ENCODE measurements at regions not wholly inside any gene's neighbourhood (a gene's known extent, or its start where the extent isn't known, plus 50 kb on each side); places are given as distances from the start of the nearest gene placed in this dataset.

DNA sequence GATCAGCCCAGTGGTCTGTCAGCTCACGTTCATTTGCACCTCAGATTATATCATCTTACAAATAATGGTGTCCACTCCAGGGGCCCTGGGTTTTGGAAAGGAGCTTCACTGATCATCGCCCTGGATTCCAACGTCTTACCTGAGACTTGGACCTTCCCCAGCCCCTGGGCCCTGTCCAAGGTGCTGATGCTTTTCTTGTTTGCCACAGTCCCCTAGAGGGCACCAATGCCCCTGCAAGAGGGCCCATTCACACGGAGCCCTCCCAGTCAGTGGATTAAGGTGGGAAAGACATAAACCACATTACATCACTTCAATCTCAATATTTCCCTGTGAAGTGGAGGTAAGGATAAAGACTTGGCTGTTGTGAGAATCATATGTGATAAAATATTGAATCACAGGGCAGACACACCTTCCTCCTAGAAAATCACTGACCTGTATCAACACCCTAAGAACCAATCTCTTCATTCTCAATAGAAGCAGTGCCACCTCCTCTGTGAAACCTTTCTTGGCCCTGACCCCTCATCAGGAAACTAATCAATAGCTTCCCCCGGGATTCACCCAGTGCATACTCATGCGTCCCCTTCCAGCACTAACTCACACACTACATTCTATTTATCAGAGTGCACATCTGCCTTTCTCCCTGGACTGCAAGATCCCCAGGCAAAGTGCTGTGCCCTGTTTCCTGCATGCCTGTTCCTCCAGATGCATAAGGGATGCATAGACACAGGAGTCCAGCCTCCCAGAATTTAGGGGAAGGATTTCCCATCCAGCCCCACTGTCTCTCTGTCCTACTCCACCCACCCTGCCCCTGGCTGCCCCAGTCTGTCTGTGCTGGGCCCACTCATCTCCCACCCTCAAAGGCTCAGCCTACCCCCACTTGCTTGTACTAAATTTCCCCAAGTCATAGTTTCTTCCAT lies 167.0 kb downstream of the BUD13 start (continued):
- TF ChIP-seq MXD3 (CRISPR knock-in tag; IDR thresholded peaks at IDR 0.05) (peak; percentile 68; the same call in 1 of the 2 replicates), ZNF780A (CRISPR knock-in tag; IDR thresholded peaks at IDR 0.05) (peak; percentile 65; the same call in 1 of the 2 replicates), HOXA9 (CRISPR knock-in tag; IDR thresholded peaks at IDR 0.05; ENCODE audit: borderline replicate concordance) (peak; percentile 74; the same call in 1 of the 2 replicates), HIC2 (CRISPR knock-in tag; IDR thresholded peaks at IDR 0.05; ENCODE audit: low read depth) (no peak), MTF1 (CRISPR knock-in tag; IDR thresholded peaks at IDR 0.05) (peak; percentile 83; the same call in 1 of the 2 replicates), ZNF615 (CRISPR knock-in tag; IDR thresholded peaks at IDR 0.05; ENCODE audit: borderline replicate concordance) (no peak), ZNF446 (CRISPR knock-in tag; IDR thresholded peaks at IDR 0.05) (no peak), LBX2 (CRISPR knock-in tag; IDR thresholded peaks at IDR 0.05; ENCODE audit: borderline replicate concordance) (no peak), TRIM24 (CRISPR knock-in tag; IDR thresholded peaks at IDR 0.05) (no peak), BRCA1 (CRISPR knock-in tag; IDR thresholded peaks at IDR 0.05) (peak; percentile 85; the same call in 1 of the 2 replicates), KDM2A (CRISPR knock-in tag; IDR thresholded peaks at IDR 0.05; ENCODE audit: borderline replicate concordance, low read depth) (peak; percentile 74; the same call in 1 of the 2 replicates), ZNF781 (CRISPR knock-in tag; IDR thresholded peaks at IDR 0.05; ENCODE audit: borderline replicate concordance, not compliant biosample characterization) (peak; percentile 79), ZBTB20 (CRISPR knock-in tag; IDR thresholded peaks at IDR 0.05; ENCODE audit: borderline replicate concordance, low read depth) (peak; percentile 65; the same call in 1 of the 2 replicates), ATM (IDR thresholded peaks at IDR 0.05; ENCODE audit: borderline replicate concordance) (no peak), RNF2 (conservative IDR thresholded peaks at IDR 0.05; ENCODE audit: low read depth) (no peak), EZH2 (conservative IDR thresholded peaks at IDR 0.05; ENCODE audit: low read depth, low read length) (no peak), ZNF333 (CRISPR knock-in tag; IDR thresholded peaks at IDR 0.05; ENCODE audit: borderline replicate concordance) (no peak), KMT2B (CRISPR knock-in tag; IDR thresholded peaks at IDR 0.05) (peak; percentile 68; the same call in 1 of the 2 replicates), YY1 (IDR thresholded peaks at IDR 0.05; ENCODE audit: insufficient read depth, insufficient replicate concordance, low read depth, low read length) (no peak), ZNF567 (CRISPR knock-in tag; IDR thresholded peaks at IDR 0.05; ENCODE audit: borderline replicate concordance) (no peak), ZNF3 (CRISPR knock-in tag; IDR thresholded peaks at IDR 0.05) (no peak), ZBTB33 (CRISPR knock-in tag; IDR thresholded peaks at IDR 0.05) (no peak)
- TF ChIP-seq, protein P1, sequence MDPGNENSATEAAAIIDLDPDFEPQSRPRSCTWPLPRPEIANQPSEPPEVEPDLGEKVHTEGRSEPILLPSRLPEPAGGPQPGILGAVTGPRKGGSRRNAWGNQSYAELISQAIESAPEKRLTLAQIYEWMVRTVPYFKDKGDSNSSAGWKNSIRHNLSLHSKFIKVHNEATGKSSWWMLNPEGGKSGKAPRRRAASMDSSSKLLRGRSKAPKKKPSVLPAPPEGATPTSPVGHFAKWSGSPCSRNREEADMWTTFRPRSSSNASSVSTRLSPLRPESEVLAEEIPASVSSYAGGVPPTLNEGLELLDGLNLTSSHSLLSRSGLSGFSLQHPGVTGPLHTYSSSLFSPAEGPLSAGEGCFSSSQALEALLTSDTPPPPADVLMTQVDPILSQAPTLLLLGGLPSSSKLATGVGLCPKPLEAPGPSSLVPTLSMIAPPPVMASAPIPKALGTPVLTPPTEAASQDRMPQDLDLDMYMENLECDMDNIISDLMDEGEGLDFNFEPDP (CRISPR knock-in tag; conservative IDR thresholded peaks at IDR 0.05), result no peak

All from HepG2 (cell line).